ENCODE measurements at regions not wholly inside any gene's neighbourhood (a gene's known extent, or its start where the extent isn't known, plus 50 kb on each side); places are given as distances from the start of the nearest gene placed in this dataset.

- TF ChIP-seq, protein P1, sequence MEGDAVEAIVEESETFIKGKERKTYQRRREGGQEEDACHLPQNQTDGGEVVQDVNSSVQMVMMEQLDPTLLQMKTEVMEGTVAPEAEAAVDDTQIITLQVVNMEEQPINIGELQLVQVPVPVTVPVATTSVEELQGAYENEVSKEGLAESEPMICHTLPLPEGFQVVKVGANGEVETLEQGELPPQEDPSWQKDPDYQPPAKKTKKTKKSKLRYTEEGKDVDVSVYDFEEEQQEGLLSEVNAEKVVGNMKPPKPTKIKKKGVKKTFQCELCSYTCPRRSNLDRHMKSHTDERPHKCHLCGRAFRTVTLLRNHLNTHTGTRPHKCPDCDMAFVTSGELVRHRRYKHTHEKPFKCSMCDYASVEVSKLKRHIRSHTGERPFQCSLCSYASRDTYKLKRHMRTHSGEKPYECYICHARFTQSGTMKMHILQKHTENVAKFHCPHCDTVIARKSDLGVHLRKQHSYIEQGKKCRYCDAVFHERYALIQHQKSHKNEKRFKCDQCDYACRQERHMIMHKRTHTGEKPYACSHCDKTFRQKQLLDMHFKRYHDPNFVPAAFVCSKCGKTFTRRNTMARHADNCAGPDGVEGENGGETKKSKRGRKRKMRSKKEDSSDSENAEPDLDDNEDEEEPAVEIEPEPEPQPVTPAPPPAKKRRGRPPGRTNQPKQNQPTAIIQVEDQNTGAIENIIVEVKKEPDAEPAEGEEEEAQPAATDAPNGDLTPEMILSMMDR (conservative IDR thresholded peaks at IDR 0.05) = no peak
These were observed 160.2 kb upstream of the LRRN1 start for GRCh38 chr3:3639078-3639477.

GRCh38 chr3:3636815-3637214 lies 162.4 kb upstream of the LRRN1 start:
- no peaks in the 10 kb centered on the region for H3K27me3 ChIP-seq (ENCODE audit: control insufficient read depth, insufficient read depth, low read length, poor library complexity, severe bottlenecking)
- H3K9me3 Mint-ChIP-seq = no peaks in the 10 kb centered on the region
- peaks cover 6% of the 10 kb centered on the region for H3K4me1 Mint-ChIP-seq
- no peak overlapping the region for H3K27ac ChIP-seq (ENCODE audit: low read depth, low read length)
- H3K27ac Mint-ChIP-seq = no peak overlapping the region
- DNase-seq = no peak
- H3K4me3 Mint-ChIP-seq = no peak overlapping the region
- H3K9ac ChIP-seq (ENCODE audit: extremely low read depth, low read length, poor library complexity, severe bottlenecking) = no peak overlapping the region
- TF ChIP-seq, protein P1 (conservative IDR thresholded peaks at IDR 0.05) = no peak
- no peaks in the 10 kb centered on the region for H3K4me1 ChIP-seq (ENCODE audit: control insufficient read depth, insufficient read depth, low read length)
- no peaks in the 10 kb centered on the region for H3K36me3 Mint-ChIP-seq (ENCODE audit: low read depth)
- H3K27me3 Mint-ChIP-seq (ENCODE audit: insufficient read depth) = peaks cover 7% of the 10 kb centered on the region
- H3K4me3 ChIP-seq (ENCODE audit: low read length) = no peak overlapping the region
- 80 to 97% methylated on average over 1 to 2 of the region's 2 CpGs for WGBS, 2 experiments (ENCODE audit: insufficient coverage in 1 of 2, insufficient read length in 1 of 2)
- H3K9me3 ChIP-seq (ENCODE audit: control insufficient read depth, low read length) = no peaks in the 10 kb centered on the region
- H3K36me3 ChIP-seq (ENCODE audit: control insufficient read depth, insufficient read depth, low read length) = no peaks in the 10 kb centered on the region

More at GRCh38 chr3:3639078-3639477, 160.2 kb upstream of the LRRN1 start:
- no peaks in the 10 kb centered on the region for H3K27me3 ChIP-seq (ENCODE audit: control insufficient read depth, insufficient read depth, low read length, poor library complexity, severe bottlenecking)
- DNase-seq = no peak
- H3K9ac ChIP-seq (ENCODE audit: extremely low read depth, low read length, poor library complexity, severe bottlenecking) = no peak overlapping the region
- no peak overlapping the region for H3K27ac ChIP-seq (ENCODE audit: low read depth, low read length)
- Mint-ChIP-seq H3K4me3 (no peak overlapping the region), H3K27me3 (ENCODE audit: insufficient read depth) (peaks cover 5% of the 10 kb centered on the region), H3K4me1 (peaks cover 6% of the 10 kb centered on the region), H3K27ac (no peak overlapping the region), H3K36me3 (ENCODE audit: low read depth) (no peaks in the 10 kb centered on the region), H3K9me3 (no peaks in the 10 kb centered on the region)
- no peaks in the 10 kb centered on the region for H3K36me3 ChIP-seq (ENCODE audit: control insufficient read depth, insufficient read depth, low read length)
- H3K4me1 ChIP-seq (ENCODE audit: control insufficient read depth, insufficient read depth, low read length) = no peaks in the 10 kb centered on the region
- 86% methylated on average over 1 of the region's 2 CpGs; no CpG with 5 or more reads in 1 of the 2 experiments for WGBS, 2 experiments (ENCODE audit: insufficient coverage in 1 of 2, insufficient read length in 1 of 2)
- no peaks in the 10 kb centered on the region for H3K9me3 ChIP-seq (ENCODE audit: control insufficient read depth, low read length)
- no peak overlapping the region for H3K4me3 ChIP-seq (ENCODE audit: low read length)

DNA sequence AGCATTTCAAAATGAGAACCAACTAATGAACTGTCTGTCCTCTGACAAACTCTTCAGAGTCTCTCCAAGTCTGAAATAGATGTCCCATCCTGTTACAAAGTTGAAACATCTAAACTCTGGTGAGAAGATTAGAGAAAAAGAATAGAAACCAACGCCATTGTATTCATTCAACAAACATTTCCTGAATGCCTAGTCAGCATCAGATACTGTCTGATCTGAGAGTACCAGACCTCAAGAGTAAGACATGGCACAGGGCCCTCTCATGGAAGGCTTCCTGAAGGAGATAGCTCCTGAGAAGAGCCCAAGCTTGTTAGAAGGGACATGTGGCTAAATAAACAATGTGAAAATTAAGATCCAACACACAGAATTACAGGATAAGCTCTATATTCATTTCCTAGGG lies 164.1 kb upstream of the LRRN1 start:
- DNase-seq = no peak
- H3K4me3 Mint-ChIP-seq = no peak overlapping the region
- Histone ChIP-seq H3K4me1 (ENCODE audit: control insufficient read depth, insufficient read depth, low read length) (no peaks in the 10 kb centered on the region), H3K36me3 (ENCODE audit: control insufficient read depth, insufficient read depth, low read length) (no peaks in the 10 kb centered on the region), H3K27me3 (ENCODE audit: control insufficient read depth, insufficient read depth, low read length, poor library complexity, severe bottlenecking) (no peaks in the 10 kb centered on the region), H3K9me3 (ENCODE audit: control insufficient read depth, low read length) (no peaks in the 10 kb centered on the region), H3K9ac (ENCODE audit: extremely low read depth, low read length, poor library complexity, severe bottlenecking) (no peak overlapping the region), H3K4me3 (ENCODE audit: low read length) (no peak overlapping the region), H3K27ac (ENCODE audit: low read depth, low read length) (no peak overlapping the region)
- H3K27ac Mint-ChIP-seq = no peak overlapping the region
- 0% methylated on average over 1 of the region's 1 CpG; no CpG with 5 or more reads in 1 of the 2 experiments for WGBS, 2 experiments (ENCODE audit: insufficient coverage in 1 of 2, insufficient read length in 1 of 2)
- TF ChIP-seq, protein P1 (conservative IDR thresholded peaks at IDR 0.05) = no peak
- H3K4me1 Mint-ChIP-seq = peaks cover 6% of the 10 kb centered on the region
- H3K27me3 Mint-ChIP-seq (ENCODE audit: insufficient read depth) = peaks cover 8% of the 10 kb centered on the region
- H3K9me3 Mint-ChIP-seq = no peaks in the 10 kb centered on the region
- H3K36me3 Mint-ChIP-seq (ENCODE audit: low read depth) = no peaks in the 10 kb centered on the region
